OCI-LY7 (cell line): ENCODE measurements at regions not wholly inside any gene's neighbourhood (a gene's known extent, or its start where the extent isn't known, plus 50 kb on each side); places are given as distances from the start of the nearest gene placed in this dataset.

Source experiments
- BruUV-seq: library from RNA; stranded (reverse); fragments of 400-500 nt; replicated peaks from 2 replicates; lab custom pipeline; 2021; lab: Mats Ljungman, UMichigan
- CTCF ChIA-PET: fragments of 300-600 bp; sonication (Branson Sonifier 250); formaldehyde crosslinking; loops from one replicate; lab custom pipeline; 2022; ENCODE audit warnings: antibody characterized with exemption; ENCODE audit not compliant: unreplicated experiment; lab: Charles Lee
- POLR2A ChIA-PET: fragments of 300-600 bp; sonication (Branson Sonifier 250); formaldehyde crosslinking; loops from one replicate; lab custom pipeline; 2022; ENCODE audit warnings: antibody characterized with exemption; lab: Charles Lee
- DNase-seq: peaks from one replicate; pipeline ENCODE4 v3.0.0-alpha.2; 2015; ENCODE audit warnings: low spot score
- H2AFZ ChIP-seq: fragments of 200-600 bp; sonication (generic), shearing (Covaris generic); 2 replicates; pipeline ENCODE4 v1.6.1; 2014; ENCODE audit warnings: mild to moderate bottlenecking, antibody characterized with exemption, low read length, moderate library complexity
- H3K27ac ChIP-seq: fragments of 200-600 bp; sonication (generic); 2 replicates; pipeline ENCODE4 v1.5.1; 2014; ENCODE audit warnings: mixed run types, low read depth, mild to moderate bottlenecking, moderate library complexity, low read length, inconsistent platforms; ENCODE audit not compliant: poor library complexity, severe bottlenecking
- H3K36me3 ChIP-seq: fragments of 200-600 bp; sonication (generic); 2 replicates; pipeline ENCODE4 v1.6.1; 2014; ENCODE audit warnings: mild to moderate bottlenecking, antibody characterized with exemption, low read length, moderate library complexity, mixed read lengths; ENCODE audit not compliant: insufficient read depth
- H3K4me1 ChIP-seq: fragments of 200-600 bp; sonication (generic); 2 replicates; pipeline ENCODE4 v1.5.1; 2014; ENCODE audit warnings: mild to moderate bottlenecking, low read length; ENCODE audit not compliant: insufficient read depth, poor library complexity, severe bottlenecking
- H3K4me2 ChIP-seq: fragments of 200-600 bp; sonication (generic); 2 replicates; pipeline ENCODE4 v1.6.1; 2014; ENCODE audit warnings: mild to moderate bottlenecking, low read length
- H3K4me3 ChIP-seq: fragments of 200-600 bp; sonication (generic); 2 replicates; pipeline ENCODE4 v1.5.1; 2014; ENCODE audit warnings: mild to moderate bottlenecking, low read depth, low read length; ENCODE audit not compliant: poor library complexity, severe bottlenecking
- H3K79me2 ChIP-seq: fragments of 200-600 bp; sonication (generic); 2 replicates; pipeline ENCODE4 v1.6.1; 2016; ENCODE audit warnings: low read depth, mild to moderate bottlenecking, low read length, moderate library complexity, mixed read lengths; ENCODE audit not compliant: insufficient read depth
- H3K9me2 ChIP-seq: fragments of 200-600 bp; sonication (generic); 2 replicates; pipeline ENCODE4 v1.6.1; 2016; ENCODE audit warnings: mild to moderate bottlenecking, low read length, mixed read lengths; ENCODE audit not compliant: insufficient read depth
- H3K9me3 ChIP-seq: fragments of 200-600 bp; sonication (generic); 2 replicates; pipeline ENCODE4 v1.6.1; 2014; ENCODE audit warnings: mild to moderate bottlenecking, mixed run types, low read length, mixed read lengths
- H4K20me1 ChIP-seq: fragments of 200-600 bp; sonication (generic); 2 replicates; pipeline ENCODE4 v1.6.1; 2014; ENCODE audit warnings: mild to moderate bottlenecking, antibody characterized with exemption, low read length, moderate library complexity, mixed read lengths; ENCODE audit not compliant: insufficient read depth
- CTCF ChIP-seq: fragments of 200-600 bp; sonication (generic); conservative IDR thresholded peaks from 2 replicates; pipeline ENCODE4 v1.5.1; 2014; ENCODE audit warnings: mild to moderate bottlenecking, antibody characterized with exemption, low read length, moderate library complexity, mixed read lengths
- EZH2phosphoT487 ChIP-seq: fragments of 200-600 bp; sonication (generic); IDR thresholded peaks from 2 replicates; pipeline ENCODE4 v1.6.1; 2018; ENCODE audit warnings: low read depth, borderline replicate concordance, mild to moderate bottlenecking, mixed run types, antibody characterized with exemption, low read length, moderate library complexity, mixed read lengths
- intact Hi-C: fragments of 100-400 bp; cut with micrococcal nuclease; formaldehyde crosslinking; loops from one replicate; pipeline ENCODE4 v1.10.0; 2022; ENCODE audit not compliant: unreplicated experiment

- intact Hi-C loops, result no loop called here
- ChIA-PET CTCF (interaction anchor here (0.5 kb wide), 1 partner anchor 14 kb away, joined by 3 read pairs; no protein-coding TSS in a partner anchor), POLR2A (no interaction called here)
- Histone ChIP-seq H2AFZ (no peak overlapping the region), H3K36me3 (no peaks in the 10 kb centered on the region), H3K4me3 (no peak overlapping the region), H3K4me1 (peaks cover 10% of the 10 kb centered on the region), H3K4me2 (no peak overlapping the region), H4K20me1 (no peaks in the 10 kb centered on the region), H3K9me3 (peaks cover 5% of the 10 kb centered on the region; the same call in 1 of the 2 replicates), H3K79me2 (no peaks in the 10 kb centered on the region), H3K27ac (no peak overlapping the region), H3K9me2 (no peaks in the 10 kb centered on the region)
- no TSS peak for BruUV-seq
- no peak for TF ChIP-seq EZH2phosphoT487
- no peak for DNase-seq
These were observed 193.0 kb downstream of the ERMARD start for GRCh38 chr6:169944415-169944814.

GRCh38 chr6:169944061-169944337 lies 192.6 kb downstream of the ERMARD start:
- ChIA-PET CTCF (no interaction called here), POLR2A (interaction anchor here (1.2 kb wide), 1 partner anchor 12 kb away, joined by 3 read pairs; no protein-coding TSS in a partner anchor)
- Histone ChIP-seq H3K4me3 (no peak overlapping the region), H3K4me1 (peaks cover 5% of the 10 kb centered on the region), H4K20me1 (no peaks in the 10 kb centered on the region), H3K36me3 (no peaks in the 10 kb centered on the region), H3K9me2 (no peaks in the 10 kb centered on the region), H3K79me2 (no peaks in the 10 kb centered on the region), H2AFZ (no peak overlapping the region), H3K9me3 (peaks cover 3% of the 10 kb centered on the region; the same call in 1 of the 2 replicates), H3K27ac (no peak overlapping the region), H3K4me2 (no peak overlapping the region)
- TF ChIP-seq CTCF, result no peak
- TF ChIP-seq EZH2phosphoT487, result no peak
- no TSS peak for BruUV-seq
- DNase-seq, result no peak
- intact Hi-C loops, result no loop called here

GRCh38 chr6:169943241-169944060 lies 192.0 kb downstream of the ERMARD start:
- H3K4me2 ChIP-seq, result no peak overlapping the region
- no peaks in the 10 kb centered on the region; the same call in 1 of the 2 replicates for H3K9me3 ChIP-seq
- H3K9me2 ChIP-seq, result no peaks in the 10 kb centered on the region
- DNase-seq, result no peak
- no peak overlapping the region for H2AFZ ChIP-seq
- no peak overlapping the region for H3K4me3 ChIP-seq
- no peaks in the 10 kb centered on the region for H3K79me2 ChIP-seq
- intact Hi-C loops, result no loop called here
- ChIA-PET CTCF (no interaction called here), POLR2A (interaction anchor here (0.7 to 1.2 kb wide), 3 partner anchors 11 to 68 kb away, joined by 3 read pairs; no protein-coding TSS in a partner anchor)
- BruUV-seq, result no TSS peak
- no peaks in the 10 kb centered on the region for H3K36me3 ChIP-seq
- no peaks in the 10 kb centered on the region for H3K4me1 ChIP-seq
- H3K27ac ChIP-seq, result no peak overlapping the region
- H4K20me1 ChIP-seq, result no peaks in the 10 kb centered on the region
- TF ChIP-seq CTCF (no peak), EZH2phosphoT487 (no peak)
